ENCODE measurements at regions not wholly inside any gene's neighbourhood (a gene's known extent, or its start where the extent isn't known, plus 50 kb on each side); places are given as distances from the start of the nearest gene placed in this dataset.

- H3K36me3 Mint-ChIP-seq (ENCODE audit: low read depth), result no peaks in the 10 kb centered on the region
- H2AFZ ChIP-seq, result peak overlapping the region; percentile 29; the same call in 1 of the 2 replicates
- H3K9me2 ChIP-seq (ENCODE audit: insufficient read depth), result no peaks in the 10 kb centered on the region
- no peaks in the 10 kb centered on the region for H3K27me3 Mint-ChIP-seq (ENCODE audit: insufficient read depth, low read depth, poor library complexity)
- no peaks in the 10 kb centered on the region for H3K27me3 ChIP-seq (ENCODE audit: insufficient read depth)
- ATAC-seq, result peak; percentile 62
- no peak overlapping the region for H3K4me3 Mint-ChIP-seq
- H3K9me3 Mint-ChIP-seq, result no peaks in the 10 kb centered on the region
- H3K4me1 Mint-ChIP-seq, result no peaks in the 10 kb centered on the region; the same call in 2 of the 3 replicates
- no peaks in the 10 kb centered on the region for H3K4me1 ChIP-seq (ENCODE audit: insufficient read depth)
- DNase-seq (ENCODE audit: low spot score), result no peak
- no peaks in the 10 kb centered on the region for H3K79me2 ChIP-seq (replicated peaks; ENCODE audit: insufficient read depth)
- TF ChIP-seq REST (IDR thresholded peaks at IDR 0.05; ENCODE audit: unreplicated experiment) (no peak), POLR2AphosphoS5 (IDR thresholded peaks at IDR 0.05; ENCODE audit: low read depth) (no peak)
- no peak overlapping the region for H3K4me2 ChIP-seq
- H3K4me3 ChIP-seq, result no peak overlapping the region
- H3K36me3 ChIP-seq (ENCODE audit: insufficient read depth), result no peaks in the 10 kb centered on the region
- no peaks in the 10 kb centered on the region for H3F3A ChIP-seq (replicated peaks; ENCODE audit: low read depth)
- no peaks in the 10 kb centered on the region for H4K20me1 ChIP-seq (replicated peaks; ENCODE audit: insufficient read depth)
- no peak overlapping the region for H3K27ac ChIP-seq (ENCODE audit: low read depth)
- no peak overlapping the region for H3K27ac Mint-ChIP-seq
These were observed 68.2 kb upstream of the APC start for GRCh38 chr5:112669328-112669963.

- H3K9me3 Mint-ChIP-seq, result no peaks in the 10 kb centered on the region
- H3K9me2 ChIP-seq (ENCODE audit: insufficient read depth), result no peaks in the 10 kb centered on the region
- H3K4me2 ChIP-seq, result no peak overlapping the region
- no peak overlapping the region for H3K27ac Mint-ChIP-seq
- H3K27me3 Mint-ChIP-seq (ENCODE audit: insufficient read depth, low read depth, poor library complexity), result no peaks in the 10 kb centered on the region
- ATAC-seq (no peak), DNase-seq (ENCODE audit: low spot score) (no peak)
- no peaks in the 10 kb centered on the region for H3K27me3 ChIP-seq (ENCODE audit: insufficient read depth)
- H3K36me3 ChIP-seq (ENCODE audit: insufficient read depth), result no peaks in the 10 kb centered on the region
- H3K4me1 ChIP-seq (ENCODE audit: insufficient read depth), result no peaks in the 10 kb centered on the region
- no peaks in the 10 kb centered on the region for H3K79me2 ChIP-seq (replicated peaks; ENCODE audit: insufficient read depth)
- H3F3A ChIP-seq (replicated peaks; ENCODE audit: low read depth), result no peaks in the 10 kb centered on the region
- H3K4me3 Mint-ChIP-seq, result no peak overlapping the region
- no peaks in the 10 kb centered on the region; the same call in 2 of the 3 replicates for H3K4me1 Mint-ChIP-seq
- H3K27ac ChIP-seq (ENCODE audit: low read depth), result no peak overlapping the region
- H3K4me3 ChIP-seq, result no peak overlapping the region
- H3K36me3 Mint-ChIP-seq (ENCODE audit: low read depth), result no peaks in the 10 kb centered on the region
- no peaks in the 10 kb centered on the region for H4K20me1 ChIP-seq (replicated peaks; ENCODE audit: insufficient read depth)
- H2AFZ ChIP-seq, result no peak overlapping the region
- TF ChIP-seq CTCF (conservative IDR thresholded peaks at IDR 0.05; ENCODE audit: low read depth in 2 of 2) (no peak), EZH2 (IDR thresholded peaks at IDR 0.05; ENCODE audit: low read depth, unreplicated experiment) (no peak), JUNB (IDR thresholded peaks at IDR 0.05; ENCODE audit: unreplicated experiment) (no peak), STAT1 (IDR thresholded peaks at IDR 0.05; ENCODE audit: unreplicated experiment) (no peak), EZH2phosphoT487 (IDR thresholded peaks at IDR 0.05; ENCODE audit: unreplicated experiment) (no peak), POLR2AphosphoS5 (IDR thresholded peaks at IDR 0.05; ENCODE audit: low read depth) (no peak), ZNF114 (CRISPR knock-in tag; IDR thresholded peaks at IDR 0.05) (no peak), ETS1 (IDR thresholded peaks at IDR 0.05) (no peak)
These were observed 66.0 kb upstream of the APC start for GRCh38 chr5:112671687-112672086.

All from GM23338 (cell line).